GM21786 (cell line): ENCODE measurements at regions not wholly inside any gene's neighbourhood (a gene's known extent, or its start where the extent isn't known, plus 50 kb on each side); places are given as distances from the start of the nearest gene placed in this dataset.

ENCODE experiments used
- ATAC-seq: cut with Tn5 transposase; IDR thresholded peaks from one replicate; pipeline ENCODE4 v1.9.1; 2021; ENCODE audit not compliant: unreplicated experiment

DNA sequence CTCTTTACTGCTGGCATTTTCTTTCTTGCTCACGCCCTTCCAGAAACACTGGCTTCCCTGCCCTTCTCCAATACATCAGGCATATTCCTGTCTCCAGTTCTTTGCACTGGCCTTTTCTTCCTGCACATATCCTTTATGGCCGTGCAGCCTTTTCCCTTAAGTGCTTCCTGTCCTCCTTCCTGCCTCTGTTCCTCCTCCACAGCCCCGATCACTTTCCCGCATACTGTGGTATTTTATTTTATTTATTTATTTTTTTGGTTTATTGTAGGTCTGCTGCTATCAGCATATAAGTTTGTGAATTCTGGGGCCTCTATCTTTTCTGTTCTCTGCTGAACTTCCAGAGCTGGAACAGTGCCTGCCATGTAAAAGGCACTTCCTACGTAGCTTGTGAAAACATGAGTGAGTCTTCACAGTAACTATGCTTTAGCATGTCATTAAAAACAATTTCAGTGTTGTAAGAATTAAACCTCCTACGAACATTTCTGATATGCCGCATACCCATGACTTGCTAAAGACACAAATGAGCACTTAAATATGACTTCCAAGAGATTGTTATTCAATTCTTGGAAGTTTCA lies 289.1 kb downstream of the TRIB2 start:
- no peak for ATAC-seq

DNA sequence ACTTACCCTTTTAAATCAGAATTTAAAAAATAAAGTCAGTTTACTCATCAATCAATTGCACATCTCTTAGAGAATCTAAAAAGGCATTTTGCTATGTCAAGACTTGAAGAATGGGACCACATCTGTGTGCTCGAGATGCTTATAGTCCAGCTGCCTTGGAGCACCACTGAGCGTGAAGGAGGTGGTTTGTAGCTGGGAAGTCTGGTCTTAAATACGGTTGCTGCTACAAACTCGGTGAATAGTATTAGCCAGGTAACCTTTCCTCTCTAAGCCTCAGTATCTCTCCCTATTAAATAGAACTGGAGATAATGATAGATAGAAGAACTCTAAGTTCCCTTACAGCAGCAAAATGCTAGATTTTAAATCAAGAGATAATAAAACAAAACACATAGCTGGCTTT lies 289.7 kb downstream of the TRIB2 start:
- ATAC-seq, result no peak

DNA sequence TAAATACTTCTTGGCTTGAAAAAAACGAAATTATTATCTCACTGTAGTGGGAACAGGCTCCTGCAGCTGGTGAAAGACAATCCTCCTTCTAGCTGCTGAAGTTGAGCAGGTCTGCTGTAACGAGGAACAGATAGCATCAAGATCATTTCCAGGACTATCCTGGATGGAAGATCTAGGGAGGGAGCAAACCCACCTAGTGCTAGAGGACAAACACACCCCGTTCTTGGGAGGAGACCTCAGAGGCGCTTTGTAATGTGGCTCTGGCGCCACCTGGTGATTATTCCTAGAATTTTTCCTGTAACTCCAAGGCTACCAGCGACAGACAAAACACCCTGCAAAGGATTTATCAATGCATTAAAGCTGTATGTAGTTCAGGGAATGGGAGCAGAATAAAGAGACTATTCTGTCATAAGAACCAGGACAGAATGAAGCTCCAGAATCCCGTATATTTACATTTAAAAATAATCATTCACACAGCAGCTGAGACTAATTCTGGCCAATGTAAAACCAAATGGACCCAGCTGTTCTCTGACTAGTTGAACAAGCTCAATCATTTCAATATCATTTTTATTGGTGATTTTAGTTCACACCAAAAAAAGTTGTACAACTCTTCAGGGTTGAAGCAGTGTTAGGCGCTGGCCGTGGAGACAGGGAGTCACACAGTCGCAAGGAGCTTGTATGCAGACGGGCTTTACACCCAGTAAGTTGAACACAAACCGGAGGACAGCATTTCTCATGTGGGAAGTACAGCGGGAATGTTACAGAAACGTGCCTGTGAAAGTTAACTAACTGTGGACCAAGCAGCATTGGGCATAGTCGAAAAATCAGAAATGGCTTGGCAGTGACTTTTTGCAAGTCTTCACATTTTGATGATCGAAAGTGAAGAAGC lies 290.3 kb downstream of the TRIB2 start:
- ATAC-seq, result peak; percentile 91

DNA sequence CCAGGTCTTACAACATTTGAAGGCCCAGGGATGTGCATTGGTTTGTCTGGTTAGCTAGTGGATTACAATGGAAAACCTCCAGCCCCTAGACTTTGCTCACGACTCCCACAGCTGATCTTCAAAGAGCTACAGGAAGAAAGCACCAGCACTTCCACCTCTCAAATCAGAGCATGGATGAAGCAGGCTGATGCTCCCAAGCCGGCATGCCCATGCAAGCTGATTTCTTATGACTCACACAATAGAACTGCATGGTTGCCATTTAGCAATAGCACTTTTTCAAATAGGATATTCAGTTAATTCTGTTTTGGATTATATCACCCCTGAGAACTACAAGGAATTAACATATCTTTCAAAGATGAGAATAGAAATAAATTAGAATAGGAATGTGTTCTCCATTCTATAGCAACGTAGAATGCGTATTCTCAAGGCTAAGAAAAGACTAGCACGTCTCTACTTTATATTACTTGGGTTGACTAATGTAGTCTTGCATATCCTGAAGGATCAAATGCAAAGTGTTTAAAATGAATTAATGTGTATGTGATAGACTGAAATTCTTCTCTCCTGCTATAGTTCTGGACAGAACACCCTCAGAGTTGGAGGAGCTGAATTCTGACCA lies 292.4 kb downstream of the TRIB2 start:
- no peak for ATAC-seq

DNA sequence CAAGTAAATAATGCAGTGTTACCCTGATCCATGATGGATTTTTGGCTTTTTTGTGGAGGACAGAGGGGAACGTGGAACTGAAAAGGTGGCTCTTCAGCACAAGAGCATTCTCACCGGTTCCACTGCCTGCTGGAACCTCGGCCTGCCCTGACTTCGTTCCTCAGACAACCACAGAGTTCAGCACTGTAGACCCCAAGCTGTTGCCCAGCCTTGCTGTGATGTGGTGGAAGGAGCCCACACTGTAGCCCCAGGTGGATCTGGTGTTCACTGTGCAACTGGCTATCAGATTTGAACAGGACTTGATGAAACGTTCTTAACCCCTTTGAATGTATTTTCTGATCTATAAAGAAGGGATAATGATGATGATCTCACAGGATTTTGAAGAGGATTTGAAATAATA lies 293.5 kb downstream of the TRIB2 start:
- ATAC-seq, result no peak

GRCh38 chr2:13014783-13015182 lies 298.0 kb downstream of the TRIB2 start:
- no peak for ATAC-seq

- ATAC-seq, result no peak
These were observed 299.0 kb downstream of the TRIB2 start for GRCh38 chr2:13015532-13016320.

DNA sequence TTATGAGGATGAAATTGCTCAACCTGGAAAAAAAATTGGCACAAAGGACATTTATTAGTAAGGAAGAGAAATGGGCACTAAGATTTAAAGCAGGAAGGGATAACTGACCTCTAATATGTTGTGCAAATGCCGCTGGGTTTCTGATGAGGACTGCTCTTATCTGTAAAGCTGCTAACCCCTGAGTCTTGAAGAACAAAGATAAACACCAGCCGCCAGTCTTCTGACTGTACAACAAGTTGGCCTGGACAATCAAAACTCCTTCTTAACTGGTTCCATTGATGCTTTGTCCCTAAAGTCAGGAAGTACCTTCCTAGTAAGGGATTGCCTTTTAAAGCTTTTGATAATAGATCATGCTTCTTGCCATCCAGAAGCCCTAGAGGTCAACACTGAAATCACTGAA lies 301.8 kb downstream of the TRIB2 start:
- no peak for ATAC-seq

DNA sequence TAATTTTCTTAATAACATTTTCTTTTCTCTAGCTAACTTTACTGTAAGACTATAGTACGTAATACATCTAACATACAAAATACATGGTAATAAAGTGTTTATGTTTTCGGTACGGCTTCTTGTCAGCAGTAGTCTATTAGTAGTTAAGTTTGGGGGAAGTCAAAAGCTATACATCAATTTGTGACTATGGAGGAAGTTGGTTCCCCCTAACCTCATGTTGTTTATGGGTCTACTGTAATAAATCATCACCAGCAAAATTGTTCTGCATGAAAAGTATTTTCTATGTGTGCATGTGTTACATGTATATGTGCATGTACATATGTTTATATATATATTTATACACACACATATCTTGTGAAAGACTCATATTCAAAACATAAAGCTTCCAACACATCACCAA lies 303.0 kb downstream of the TRIB2 start:
- no peak for ATAC-seq

- no peak for ATAC-seq
These were observed 303.7 kb downstream of the TRIB2 start for GRCh38 chr2:13020469-13020868.

DNA sequence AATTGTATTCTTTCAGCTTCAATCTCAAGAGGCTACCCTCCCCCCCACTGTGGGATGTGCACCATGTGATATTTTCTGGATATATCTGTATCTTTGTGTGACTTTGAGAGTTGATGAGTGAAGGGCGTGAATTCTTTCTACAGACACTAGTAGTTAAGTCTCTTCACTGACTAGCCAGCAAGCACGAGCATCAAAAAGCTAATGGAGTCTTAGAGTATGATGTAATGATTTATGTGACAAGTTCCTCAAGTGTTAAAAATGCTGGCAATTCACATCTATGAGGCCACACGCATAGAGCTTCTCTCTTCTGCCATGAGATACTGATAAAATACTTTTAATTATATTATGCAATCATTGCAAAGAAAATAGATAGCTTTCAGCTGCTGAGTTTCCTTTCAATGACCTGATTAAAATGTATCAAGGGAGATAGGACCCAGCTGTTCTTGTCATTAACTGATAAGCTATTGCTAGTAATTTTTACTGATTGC lies 304.8 kb downstream of the TRIB2 start:
- ATAC-seq, result no peak

DNA sequence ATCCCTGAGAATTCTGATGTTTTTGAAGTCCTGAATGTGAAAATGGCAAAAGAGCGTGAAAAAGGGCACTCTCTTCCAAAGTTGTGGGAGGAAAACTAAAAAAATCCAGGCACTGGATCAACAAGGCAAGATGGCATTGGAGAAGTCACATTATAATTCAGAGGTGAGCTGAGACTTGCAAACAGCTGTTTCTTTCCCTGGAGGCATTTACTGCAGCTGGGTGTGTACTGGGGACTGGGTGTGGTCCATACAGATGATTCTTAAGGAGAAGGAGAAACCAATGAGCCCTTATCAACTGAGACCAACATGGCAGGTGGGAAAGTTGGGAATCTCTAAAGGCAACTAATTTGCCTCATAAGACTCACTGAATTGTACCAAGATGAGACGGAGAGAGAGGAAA lies 313.9 kb downstream of the TRIB2 start:
- ATAC-seq, result no peak

GRCh38 chr2:13034861-13035260 lies 318.1 kb downstream of the TRIB2 start:
- no peak for ATAC-seq

DNA sequence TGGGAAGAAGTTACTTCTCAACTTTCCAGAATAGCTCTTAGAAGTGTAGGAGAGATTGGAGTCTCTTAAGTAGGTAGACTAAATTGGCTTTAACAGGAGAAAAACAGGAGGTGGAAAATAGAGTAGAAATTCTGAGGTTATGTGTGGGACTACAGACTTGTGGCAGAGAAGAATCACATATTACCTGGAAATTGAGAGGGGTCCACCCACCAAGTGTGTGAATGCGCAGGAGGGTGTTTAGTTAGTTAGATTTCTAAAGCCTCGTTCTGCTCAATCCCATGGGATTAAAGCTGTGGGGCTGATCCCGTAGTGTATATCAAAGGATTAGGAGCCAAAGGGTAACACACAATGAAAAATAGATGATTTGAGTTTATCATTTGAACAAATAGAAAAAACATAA lies 319.1 kb downstream of the TRIB2 start:
- no peak for ATAC-seq

- no peak for ATAC-seq
These were observed 323.3 kb downstream of the TRIB2 start for GRCh38 chr2:13040043-13040442.

- no peak for ATAC-seq
These were observed 329.9 kb downstream of the TRIB2 start for GRCh38 chr2:13046557-13047165.

DNA sequence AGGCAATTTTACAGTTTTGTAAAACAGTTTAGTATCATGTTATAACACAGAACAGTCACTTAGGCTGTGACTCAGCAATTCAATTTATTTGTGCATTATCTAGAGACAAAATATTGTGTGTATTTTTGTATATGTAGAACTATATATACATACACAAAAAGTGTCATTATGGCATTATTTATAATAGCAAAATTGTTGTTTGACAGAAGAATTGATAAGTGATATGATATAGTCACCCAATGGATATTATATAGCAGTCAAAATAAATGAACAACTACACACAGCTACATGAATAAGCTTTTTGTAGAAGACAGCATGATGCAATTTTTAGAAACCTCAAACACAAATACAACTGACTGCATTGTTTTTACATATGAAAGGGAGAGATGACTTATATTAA lies 334.0 kb downstream of the TRIB2 start:
- no peak for ATAC-seq

GRCh38 chr2:13052547-13052946 lies 335.8 kb downstream of the TRIB2 start:
- no peak for ATAC-seq

DNA sequence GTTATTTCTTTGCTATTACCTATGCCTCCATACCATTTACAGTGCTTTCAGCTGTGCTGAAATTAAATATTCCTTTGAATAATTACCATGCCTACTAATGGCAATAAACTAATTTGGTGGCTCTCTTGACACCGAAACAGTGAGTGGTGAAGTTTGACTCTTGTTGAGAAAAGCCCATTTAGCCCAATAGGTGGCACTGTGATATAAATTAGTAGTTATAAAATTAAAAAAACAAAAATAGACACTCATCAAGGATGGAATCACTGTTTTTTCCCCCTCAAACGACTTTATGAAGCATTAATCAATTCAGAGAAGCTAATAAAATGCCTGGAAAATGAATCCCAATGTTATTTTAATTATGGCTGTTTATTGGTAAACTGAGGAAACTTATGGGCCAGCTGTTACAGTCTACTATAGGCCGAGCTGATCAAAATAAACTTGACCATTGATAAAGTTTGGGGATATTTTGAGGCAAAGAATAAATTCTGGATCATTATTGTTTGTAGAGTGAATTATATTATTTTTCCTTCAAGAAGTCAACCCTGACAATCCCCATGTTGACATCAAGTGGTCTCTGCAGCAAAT lies 339.6 kb downstream of the TRIB2 start:
- ATAC-seq, result no peak

GRCh38 chr2:13057671-13058070 lies 340.9 kb downstream of the TRIB2 start:
- no peak for ATAC-seq

DNA sequence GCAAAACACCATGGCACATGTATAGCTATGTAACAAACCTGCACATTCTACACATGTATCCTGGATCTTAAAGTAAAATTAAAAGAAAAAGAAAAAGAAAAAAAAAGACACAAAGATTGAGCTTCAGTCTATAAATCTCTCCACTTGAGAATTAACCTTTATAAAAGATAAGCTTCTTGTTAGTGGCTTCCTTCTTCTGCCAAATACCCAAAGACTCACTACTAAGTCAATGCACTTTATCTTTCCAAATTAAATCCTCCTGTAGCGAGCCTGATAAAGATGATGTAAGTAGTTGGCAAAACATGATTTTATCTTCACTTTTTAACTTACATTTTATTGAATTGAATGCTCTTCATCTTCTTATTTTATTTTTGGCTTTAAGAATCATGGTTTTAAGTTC lies 349.9 kb downstream of the TRIB2 start:
- ATAC-seq, result no peak
